ENCODE measurements at regions not wholly inside any gene's neighbourhood (a gene's known extent, or its start where the extent isn't known, plus 50 kb on each side); places are given as distances from the start of the nearest gene placed in this dataset.

DNA sequence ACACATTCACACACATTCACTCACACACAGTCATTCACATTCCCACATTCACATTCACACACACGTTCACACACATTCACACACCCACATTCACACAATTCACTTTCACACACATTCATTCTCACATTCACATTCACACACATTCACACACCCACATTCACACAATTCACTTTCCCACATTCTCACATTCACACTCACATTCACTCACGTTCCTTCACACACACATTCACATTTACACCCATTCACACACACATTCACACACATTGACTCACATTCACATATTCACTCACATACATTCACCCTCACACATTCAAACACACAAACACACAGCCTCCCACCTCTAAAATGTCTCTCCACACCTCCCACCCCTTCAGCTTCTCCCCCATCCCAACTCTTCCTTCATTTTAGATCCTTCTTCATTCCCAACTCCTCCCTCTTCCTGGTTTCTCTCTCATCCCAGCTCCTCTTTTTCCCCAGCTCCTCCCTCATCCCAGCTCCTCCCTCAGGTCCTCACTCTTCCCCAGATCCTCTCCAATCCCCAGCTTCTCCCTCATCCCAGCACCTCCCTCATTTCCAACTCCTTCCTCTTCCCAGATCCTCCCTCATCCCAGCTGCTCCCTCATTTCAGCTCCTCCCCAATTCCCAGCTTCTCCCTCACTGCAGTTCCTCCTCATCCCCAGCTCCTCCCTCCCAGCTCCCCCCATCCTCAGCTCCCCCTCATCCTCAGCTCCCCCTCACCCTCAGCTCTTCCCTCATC is 111.0 kb downstream of the FAM53A start:
- Histone ChIP-seq H3K27me3 (replicated peaks; ENCODE audit: insufficient read depth, low read depth, low read length, poor library complexity) (peaks cover 28% of the 10 kb centered on the region), H3K4me1 (ENCODE audit: insufficient read depth, low read length, poor library complexity, severe bottlenecking) (peaks cover 11% of the 10 kb centered on the region), H3K36me3 (ENCODE audit: insufficient read depth, low read length, poor library complexity, severe bottlenecking) (no peaks in the 10 kb centered on the region), H3K27ac (ENCODE audit: low read depth, low read length, poor library complexity, severe bottlenecking) (no peak overlapping the region), H3K4me3 (ENCODE audit: low read depth, low read length, poor library complexity, severe bottlenecking) (no peak overlapping the region), H3K9me3 (ENCODE audit: low read depth, low read length, poor library complexity, severe bottlenecking) (no peaks in the 10 kb centered on the region)
- intact Hi-C loops (cut with micrococcal nuclease; ENCODE audit: unreplicated experiment), result no loop called here
- CTCF ChIA-PET, result interaction anchor here (0.6 kb wide), 1 partner anchor 195 kb away, joined by 6 read pairs; no protein-coding TSS in a partner anchor
- no peak for DNase-seq (ENCODE audit: low spot score)
- no TSS peak for BruUV-seq (replicated peaks)
- POLR2A ChIA-PET (ENCODE audit: low non-redundant PET), result no interaction called here
- no peak for TF ChIP-seq EZH2 (IDR thresholded peaks at IDR 0.05; ENCODE audit: borderline replicate concordance, low read depth, low read length, poor library complexity, severe bottlenecking)
- TF ChIP-seq, protein P1, sequence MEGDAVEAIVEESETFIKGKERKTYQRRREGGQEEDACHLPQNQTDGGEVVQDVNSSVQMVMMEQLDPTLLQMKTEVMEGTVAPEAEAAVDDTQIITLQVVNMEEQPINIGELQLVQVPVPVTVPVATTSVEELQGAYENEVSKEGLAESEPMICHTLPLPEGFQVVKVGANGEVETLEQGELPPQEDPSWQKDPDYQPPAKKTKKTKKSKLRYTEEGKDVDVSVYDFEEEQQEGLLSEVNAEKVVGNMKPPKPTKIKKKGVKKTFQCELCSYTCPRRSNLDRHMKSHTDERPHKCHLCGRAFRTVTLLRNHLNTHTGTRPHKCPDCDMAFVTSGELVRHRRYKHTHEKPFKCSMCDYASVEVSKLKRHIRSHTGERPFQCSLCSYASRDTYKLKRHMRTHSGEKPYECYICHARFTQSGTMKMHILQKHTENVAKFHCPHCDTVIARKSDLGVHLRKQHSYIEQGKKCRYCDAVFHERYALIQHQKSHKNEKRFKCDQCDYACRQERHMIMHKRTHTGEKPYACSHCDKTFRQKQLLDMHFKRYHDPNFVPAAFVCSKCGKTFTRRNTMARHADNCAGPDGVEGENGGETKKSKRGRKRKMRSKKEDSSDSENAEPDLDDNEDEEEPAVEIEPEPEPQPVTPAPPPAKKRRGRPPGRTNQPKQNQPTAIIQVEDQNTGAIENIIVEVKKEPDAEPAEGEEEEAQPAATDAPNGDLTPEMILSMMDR (conservative IDR thresholded peaks at IDR 0.05; ENCODE audit: low read depth, low read length), result no peak

DNA sequence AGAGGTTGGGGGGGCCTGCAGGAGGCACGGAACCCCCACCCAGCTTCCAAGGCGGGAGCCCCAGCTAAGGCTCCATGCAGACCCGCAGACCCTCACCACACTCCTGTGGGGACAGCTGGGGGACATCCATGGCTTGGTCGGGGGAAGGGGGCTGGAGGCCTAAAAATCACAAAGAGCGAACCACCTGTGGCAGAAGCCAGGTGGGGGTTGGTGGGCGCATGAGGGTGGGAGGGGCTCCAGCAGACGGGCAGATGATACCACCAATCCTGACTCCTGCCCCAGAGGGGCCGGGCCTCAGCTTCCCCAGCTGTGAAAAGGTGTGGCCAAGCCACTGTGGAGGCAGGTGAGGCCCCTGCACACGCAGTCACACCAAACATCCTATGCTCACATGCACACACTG is 111.6 kb downstream of the FAM53A start:
- Histone ChIP-seq H3K27ac (ENCODE audit: low read depth, low read length, poor library complexity, severe bottlenecking) (no peak overlapping the region), H3K36me3 (ENCODE audit: insufficient read depth, low read length, poor library complexity, severe bottlenecking) (no peaks in the 10 kb centered on the region), H3K4me1 (ENCODE audit: insufficient read depth, low read length, poor library complexity, severe bottlenecking) (peaks cover 10% of the 10 kb centered on the region), H3K27me3 (replicated peaks; ENCODE audit: insufficient read depth, low read depth, low read length, poor library complexity) (peaks cover 22% of the 10 kb centered on the region), H3K4me3 (ENCODE audit: low read depth, low read length, poor library complexity, severe bottlenecking) (no peak overlapping the region), H3K9me3 (ENCODE audit: low read depth, low read length, poor library complexity, severe bottlenecking) (no peaks in the 10 kb centered on the region)
- BruUV-seq (replicated peaks), result no TSS peak
- TF ChIP-seq, protein P1 (conservative IDR thresholded peaks at IDR 0.05; ENCODE audit: low read depth, low read length), result no peak
- no peak for TF ChIP-seq EZH2 (IDR thresholded peaks at IDR 0.05; ENCODE audit: borderline replicate concordance, low read depth, low read length, poor library complexity, severe bottlenecking)
- no peak for DNase-seq (ENCODE audit: low spot score)
- CTCF ChIA-PET, result no interaction called here
- POLR2A ChIA-PET (ENCODE audit: low non-redundant PET), result no interaction called here
- intact Hi-C loops (cut with micrococcal nuclease; ENCODE audit: unreplicated experiment), result no loop called here

DNA sequence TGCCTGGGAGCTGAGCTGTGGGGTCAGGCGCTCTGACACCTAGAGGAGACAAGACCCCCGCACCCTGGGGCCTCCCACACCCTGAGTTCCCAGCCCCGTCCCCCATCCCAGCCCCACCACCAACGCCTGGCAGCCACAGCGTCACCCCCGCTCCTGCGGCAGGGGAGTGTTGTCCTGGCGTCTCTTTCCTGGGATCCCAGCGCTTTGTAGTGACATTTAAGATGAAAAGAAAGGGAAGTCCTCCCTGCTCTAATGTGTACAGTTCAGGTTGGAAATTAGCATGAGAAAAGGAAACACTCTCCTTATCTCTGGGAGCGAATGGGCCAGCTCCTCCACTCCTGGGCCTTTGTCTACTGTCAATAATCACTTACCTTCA is 112.1 kb downstream of the FAM53A start:
- Histone ChIP-seq H3K36me3 (ENCODE audit: insufficient read depth, low read length, poor library complexity, severe bottlenecking) (no peaks in the 10 kb centered on the region), H3K4me3 (ENCODE audit: low read depth, low read length, poor library complexity, severe bottlenecking) (no peak overlapping the region), H3K9me3 (ENCODE audit: low read depth, low read length, poor library complexity, severe bottlenecking) (no peaks in the 10 kb centered on the region), H3K27me3 (replicated peaks; ENCODE audit: insufficient read depth, low read depth, low read length, poor library complexity) (peaks cover 16% of the 10 kb centered on the region), H3K4me1 (ENCODE audit: insufficient read depth, low read length, poor library complexity, severe bottlenecking) (peaks cover 11% of the 10 kb centered on the region), H3K27ac (ENCODE audit: low read depth, low read length, poor library complexity, severe bottlenecking) (no peak overlapping the region)
- ChIA-PET POLR2A (ENCODE audit: low non-redundant PET) (no interaction called here), CTCF (no interaction called here)
- BruUV-seq (replicated peaks), result no TSS peak
- intact Hi-C loops (cut with micrococcal nuclease; ENCODE audit: unreplicated experiment), result no loop called here
- DNase-seq (ENCODE audit: low spot score), result no peak
- TF ChIP-seq EZH2 (IDR thresholded peaks at IDR 0.05; ENCODE audit: borderline replicate concordance, low read depth, low read length, poor library complexity, severe bottlenecking), result no peak
- TF ChIP-seq, protein P1 (conservative IDR thresholded peaks at IDR 0.05; ENCODE audit: low read depth, low read length), result no peak

All from A673 (cell line).